ENCODE measurements at regions not wholly inside any gene's neighbourhood (a gene's known extent, or its start where the extent isn't known, plus 50 kb on each side); places are given as distances from the start of the nearest gene placed in this dataset.

- no peak for ATAC-seq (ENCODE audit: insufficient read depth, low FRiP score)
- Histone ChIP-seq H3K9ac (ENCODE audit: insufficient read depth in 1 of 2, low read length in 2 of 2) (no peak overlapping the region), H3K4me3 (no peak overlapping the region), H3K9me3 (ENCODE audit: control insufficient read depth in 4 of 4, insufficient read depth in 3 of 4, low read length in 3 of 4) (no peaks in the 10 kb centered on the region), H3K4me1 (ENCODE audit: control insufficient read depth in 5 of 5, insufficient read depth in 5 of 5, low read length in 5 of 5) (no peaks in the 10 kb centered on the region), H3K36me3 (ENCODE audit: control insufficient read depth in 4 of 4, insufficient read depth in 4 of 4, low read length in 4 of 4) (no peaks in the 10 kb centered on the region), H3K27ac (ENCODE audit: low read depth in 1 of 2, low read length in 1 of 2) (no peak overlapping the region), H3K27me3 (ENCODE audit: control insufficient read depth in 3 of 3, insufficient read depth in 3 of 3, low read length in 2 of 3) (peaks cover 0 to 15% (median 2%) of the 10 kb centered on the region in 3 donors)
- DNase-seq, result no peak
- WGBS, 2 donors, result 68 to 70% methylated on average over 2 of the region's 2 CpGs
- TF ChIP-seq, protein P1, sequence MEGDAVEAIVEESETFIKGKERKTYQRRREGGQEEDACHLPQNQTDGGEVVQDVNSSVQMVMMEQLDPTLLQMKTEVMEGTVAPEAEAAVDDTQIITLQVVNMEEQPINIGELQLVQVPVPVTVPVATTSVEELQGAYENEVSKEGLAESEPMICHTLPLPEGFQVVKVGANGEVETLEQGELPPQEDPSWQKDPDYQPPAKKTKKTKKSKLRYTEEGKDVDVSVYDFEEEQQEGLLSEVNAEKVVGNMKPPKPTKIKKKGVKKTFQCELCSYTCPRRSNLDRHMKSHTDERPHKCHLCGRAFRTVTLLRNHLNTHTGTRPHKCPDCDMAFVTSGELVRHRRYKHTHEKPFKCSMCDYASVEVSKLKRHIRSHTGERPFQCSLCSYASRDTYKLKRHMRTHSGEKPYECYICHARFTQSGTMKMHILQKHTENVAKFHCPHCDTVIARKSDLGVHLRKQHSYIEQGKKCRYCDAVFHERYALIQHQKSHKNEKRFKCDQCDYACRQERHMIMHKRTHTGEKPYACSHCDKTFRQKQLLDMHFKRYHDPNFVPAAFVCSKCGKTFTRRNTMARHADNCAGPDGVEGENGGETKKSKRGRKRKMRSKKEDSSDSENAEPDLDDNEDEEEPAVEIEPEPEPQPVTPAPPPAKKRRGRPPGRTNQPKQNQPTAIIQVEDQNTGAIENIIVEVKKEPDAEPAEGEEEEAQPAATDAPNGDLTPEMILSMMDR (IDR thresholded peaks at IDR 0.05; ENCODE audit: control extremely low read depth, extremely low read depth), result no peak
Measured at GRCh38 chrX:5807181-5807580, 421.5 kb downstream of the NLGN4X start.

GRCh38 chrX:5802391-5802790 is 426.3 kb downstream of the NLGN4X start:
- Histone ChIP-seq H3K9me3 (ENCODE audit: control insufficient read depth in 4 of 4, insufficient read depth in 3 of 4, low read length in 3 of 4) (no peaks in the 10 kb centered on the region), H3K27ac (ENCODE audit: low read depth in 1 of 2, low read length in 1 of 2) (no peak overlapping the region), H3K4me3 (no peak overlapping the region), H3K36me3 (ENCODE audit: control insufficient read depth in 4 of 4, insufficient read depth in 4 of 4, low read length in 4 of 4) (no peaks in the 10 kb centered on the region), H3K9ac (ENCODE audit: insufficient read depth in 1 of 2, low read length in 2 of 2) (no peak overlapping the region), H3K4me1 (ENCODE audit: control insufficient read depth in 5 of 5, insufficient read depth in 5 of 5, low read length in 5 of 5) (no peaks in the 10 kb centered on the region), H3K27me3 (ENCODE audit: control insufficient read depth in 3 of 3, insufficient read depth in 3 of 3, low read length in 2 of 3) (peaks cover 0 to 14% (median 0%) of the 10 kb centered on the region in 3 donors)
- 62 to 75% methylated on average over 1 of the region's 1 CpG for WGBS, 2 donors
- ATAC-seq (ENCODE audit: insufficient read depth, low FRiP score) (no peak), DNase-seq (no peak)
- TF ChIP-seq, protein P1 (IDR thresholded peaks at IDR 0.05; ENCODE audit: control extremely low read depth, extremely low read depth), result no peak

DNA sequence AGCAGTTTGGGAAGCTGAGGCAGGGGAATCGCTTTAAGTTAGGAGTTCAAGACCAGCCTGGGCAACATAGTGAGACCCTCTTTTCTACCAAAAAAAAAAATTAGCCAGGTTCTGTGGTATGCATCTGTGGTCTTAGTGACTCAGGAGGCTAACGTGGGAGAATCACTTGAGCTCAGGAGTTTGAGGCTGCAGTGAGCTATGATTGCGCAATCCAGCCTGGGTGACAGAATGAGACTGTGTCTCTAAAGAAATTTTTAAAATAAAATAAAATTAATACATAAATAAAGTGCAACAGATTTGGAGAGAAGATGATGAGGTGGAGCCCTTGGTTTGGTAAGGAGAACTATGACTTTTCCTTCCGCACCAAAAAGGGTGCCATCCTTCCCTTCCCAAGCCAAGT is 436.9 kb downstream of the NLGN4X start:
- Histone ChIP-seq H3K4me1 (ENCODE audit: control insufficient read depth in 5 of 5, insufficient read depth in 5 of 5, low read length in 5 of 5) (no peaks in the 10 kb centered on the region), H3K9ac (ENCODE audit: insufficient read depth in 1 of 2, low read length in 2 of 2) (no peak overlapping the region), H3K4me3 (no peak overlapping the region), H3K36me3 (ENCODE audit: control insufficient read depth in 4 of 4, insufficient read depth in 4 of 4, low read length in 4 of 4) (no peaks in the 10 kb centered on the region), H3K9me3 (ENCODE audit: control insufficient read depth in 4 of 4, insufficient read depth in 3 of 4, low read length in 3 of 4) (no peaks in the 10 kb centered on the region), H3K27me3 (ENCODE audit: control insufficient read depth in 3 of 3, insufficient read depth in 3 of 3, low read length in 2 of 3) (peaks cover 0 to 2% (median 0%) of the 10 kb centered on the region in 3 donors), H3K27ac (ENCODE audit: low read depth in 1 of 2, low read length in 1 of 2) (no peak overlapping the region)
- TF ChIP-seq, protein P1 (IDR thresholded peaks at IDR 0.05; ENCODE audit: control extremely low read depth, extremely low read depth), result no peak
- ATAC-seq (ENCODE audit: insufficient read depth, low FRiP score) (no peak), DNase-seq (no peak)
- WGBS, 2 donors, result 72 to 77% methylated on average over 4 of the region's 4 CpGs

- TF ChIP-seq, protein P1 (IDR thresholded peaks at IDR 0.05; ENCODE audit: control extremely low read depth, extremely low read depth), result no peak
- WGBS, 2 donors, result 60 to 62% methylated on average over 4 of the region's 4 CpGs
- Histone ChIP-seq H3K4me1 (ENCODE audit: control insufficient read depth in 5 of 5, insufficient read depth in 5 of 5, low read length in 5 of 5) (no peaks in the 10 kb centered on the region), H3K27me3 (ENCODE audit: control insufficient read depth in 3 of 3, insufficient read depth in 3 of 3, low read length in 2 of 3) (peaks cover 0 to 4% (median 3%) of the 10 kb centered on the region in 3 donors), H3K27ac (ENCODE audit: low read depth in 1 of 2, low read length in 1 of 2) (no peak overlapping the region), H3K9me3 (ENCODE audit: control insufficient read depth in 4 of 4, insufficient read depth in 3 of 4, low read length in 3 of 4) (no peaks in the 10 kb centered on the region), H3K4me3 (no peak overlapping the region), H3K9ac (ENCODE audit: insufficient read depth in 1 of 2, low read length in 2 of 2) (no peak overlapping the region), H3K36me3 (ENCODE audit: control insufficient read depth in 4 of 4, insufficient read depth in 4 of 4, low read length in 4 of 4) (no peaks in the 10 kb centered on the region)
- ATAC-seq (ENCODE audit: insufficient read depth, low FRiP score) (no peak), DNase-seq (no peak)
Measured at GRCh38 chrX:5788910-5789309, 439.8 kb downstream of the NLGN4X start.

Data from lung (tissue), 11 donors.